MCF 10A (cell line): ENCODE measurements at regions not wholly inside any gene's neighbourhood (a gene's known extent, or its start where the extent isn't known, plus 50 kb on each side); places are given as distances from the start of the nearest gene placed in this dataset.

Source experiments
- BruUV-seq: library from RNA; stranded (reverse); fragments of 400-500 nt; replicated peaks from 2 replicates; lab custom pipeline; 2021; lab: Mats Ljungman, UMichigan
- CTCF ChIA-PET: fragments of 300-600 bp; sonication (Branson Sonifier 250); formaldehyde crosslinking; extraction: SDS; loops from one replicate; lab custom pipeline; 2021; ENCODE audit warnings: antibody characterized with exemption, inconsistent platforms; lab: Yijun Ruan, JAX
- POLR2A ChIA-PET: fragments of 300-600, 350-650 bp; sonication (Branson Sonifier 250); formaldehyde crosslinking; extraction: SDS; loops from one replicate; lab custom pipeline; 2020; ENCODE audit warnings: antibody characterized with exemption, inconsistent platforms; lab: Yijun Ruan, JAX
- DNase-seq: peaks from one replicate; pipeline ENCODE4 v3.0.0-alpha.2; 2018; ENCODE audit not compliant: unreplicated experiment
- H3K27ac Mint-ChIP-seq: one replicate; pipeline ENCODE4 v1.8.0; 2022; ENCODE audit warnings: mild to moderate bottlenecking, low read depth, mixed read lengths; ENCODE audit not compliant: unreplicated experiment
- H3K27me3 Mint-ChIP-seq: one replicate; pipeline ENCODE4 v1.8.0; 2022; ENCODE audit warnings: mixed read lengths; ENCODE audit not compliant: insufficient read depth, unreplicated experiment
- H3K36me3 Mint-ChIP-seq: one replicate; pipeline ENCODE4 v1.8.0; 2022; ENCODE audit warnings: mild to moderate bottlenecking, moderate library complexity, mixed read lengths; ENCODE audit not compliant: insufficient read depth, unreplicated experiment
- H3K4me1 Mint-ChIP-seq: one replicate; pipeline ENCODE4 v1.8.0; 2022; ENCODE audit warnings: mixed read lengths; ENCODE audit not compliant: insufficient read depth, unreplicated experiment
- H3K4me3 Mint-ChIP-seq: one replicate; pipeline ENCODE4 v1.8.0; 2022; ENCODE audit warnings: mild to moderate bottlenecking, moderate library complexity, mixed read lengths; ENCODE audit not compliant: unreplicated experiment
- H3K9me3 Mint-ChIP-seq: one replicate; pipeline ENCODE4 v1.8.0; 2022; ENCODE audit warnings: mixed read lengths; ENCODE audit not compliant: unreplicated experiment
- CTCF ChIP-seq: fragments of 200-600 bp; IDR thresholded peaks from one replicate; pipeline ENCODE4 v1.8.0; 2022; ENCODE audit warnings: antibody characterized with exemption, mild to moderate bottlenecking; ENCODE audit not compliant: unreplicated experiment
- intact Hi-C: fragments of 100-400 bp; cut with micrococcal nuclease; formaldehyde crosslinking; loops from 2 replicates; pipeline ENCODE4 v1.14.1; 2022

- H3K4me3 Mint-ChIP-seq, result no peak overlapping the region
- no peaks in the 10 kb centered on the region for H3K4me1 Mint-ChIP-seq
- H3K27ac Mint-ChIP-seq, result no peak overlapping the region
- ChIA-PET CTCF (no interaction called here), POLR2A (no interaction called here)
- H3K27me3 Mint-ChIP-seq, result peaks cover 44% of the 10 kb centered on the region
- DNase-seq, result no peak
- BruUV-seq, result no TSS peak
- intact Hi-C loops, result no loop called here
- H3K9me3 Mint-ChIP-seq, result no peaks in the 10 kb centered on the region
- no peaks in the 10 kb centered on the region for H3K36me3 Mint-ChIP-seq
- no peak for TF ChIP-seq CTCF
Measured at GRCh38 chr9:1870915-1871314, 144.2 kb upstream of the SMARCA2 start.

GRCh38 chr9:1871626-1872419 lies 143.3 kb upstream of the SMARCA2 start:
- Mint-ChIP-seq H3K27ac (no peak overlapping the region), H3K4me1 (no peaks in the 10 kb centered on the region), H3K4me3 (no peak overlapping the region), H3K9me3 (no peaks in the 10 kb centered on the region), H3K27me3 (peaks cover 35% of the 10 kb centered on the region), H3K36me3 (no peaks in the 10 kb centered on the region)
- DNase-seq, result peak; percentile 36
- ChIA-PET POLR2A (interaction anchor here (1.3 kb wide), 1 partner anchor 143 kb away, joined by 3 read pairs; no protein-coding TSS in a partner anchor), CTCF (interaction anchor here (0.7 to 0.8 kb wide), 2 partner anchors 15 to 71 kb away, joined by 3 to 4 read pairs; no protein-coding TSS in a partner anchor)
- BruUV-seq, result no TSS peak
- no peak for TF ChIP-seq CTCF
- intact Hi-C loops, result no loop called here

GRCh38 chr9:1875251-1875851 lies 139.8 kb upstream of the SMARCA2 start:
- Mint-ChIP-seq H3K9me3 (no peaks in the 10 kb centered on the region), H3K4me3 (no peak overlapping the region), H3K27me3 (peaks cover 9% of the 10 kb centered on the region), H3K4me1 (no peaks in the 10 kb centered on the region), H3K27ac (no peak overlapping the region), H3K36me3 (no peaks in the 10 kb centered on the region)
- TF ChIP-seq CTCF, result no peak
- DNase-seq, result no peak
- CTCF ChIA-PET, result interaction anchor here (0.6 kb wide), 1 partner anchor 119 kb away, joined by 3 read pairs; no protein-coding TSS in a partner anchor
- no TSS peak for BruUV-seq
- POLR2A ChIA-PET, result no interaction called here
- intact Hi-C loops, result no loop called here

- no peak for TF ChIP-seq CTCF
- no peak overlapping the region for H3K27ac Mint-ChIP-seq
- no peaks in the 10 kb centered on the region for H3K36me3 Mint-ChIP-seq
- no TSS peak for BruUV-seq
- POLR2A ChIA-PET, result no interaction called here
- intact Hi-C loops, result no loop called here
- peaks cover 2% of the 10 kb centered on the region for H3K27me3 Mint-ChIP-seq
- H3K9me3 Mint-ChIP-seq, result no peaks in the 10 kb centered on the region
- CTCF ChIA-PET, result interaction anchor here (0.6 kb wide), 1 partner anchor 119 kb away, joined by 3 read pairs; no protein-coding TSS in a partner anchor
- no peak for DNase-seq
- no peak overlapping the region for H3K4me3 Mint-ChIP-seq
- no peaks in the 10 kb centered on the region for H3K4me1 Mint-ChIP-seq
Measured at GRCh38 chr9:1875921-1876448, 139.2 kb upstream of the SMARCA2 start.
